Left renal cortex interstitium (tissue), 4 donors: ENCODE measurements at regions not wholly inside any gene's neighbourhood (a gene's known extent, or its start where the extent isn't known, plus 50 kb on each side); places are given as distances from the start of the nearest gene placed in this dataset.
"Not testable (repeated sequence)": the region's sequence is repeated elsewhere in the genome, so short reads cannot be mapped to it uniquely, and the experiment has no call there.

Experiments
- DNase-seq, 4 donors: peaks; one replicate each; pipeline ENCODE4 v3.0.0-alpha.2; 2013; ENCODE audit warnings: low read depth in 4 of 4, low spot score in 2 of 4, missing footprints in 1 of 4

GRCh38 chr16:59331708-59332107, 597.6 kb upstream of the GOT2 start:
- not testable (repeated sequence) for DNase-seq

GRCh38 chr16:59330019-59330670, 596.0 kb upstream of the GOT2 start:
- no peak for DNase-seq

GRCh38 chr16:59328961-59329360, 594.8 kb upstream of the GOT2 start:
- no peak for DNase-seq

- DNase-seq: no peak
Observed at GRCh38 chr16:59327894-59328293, 593.8 kb upstream of the GOT2 start.

- no peak for DNase-seq
Observed at GRCh38 chr16:59326955-59327354, 592.8 kb upstream of the GOT2 start.

DNA sequence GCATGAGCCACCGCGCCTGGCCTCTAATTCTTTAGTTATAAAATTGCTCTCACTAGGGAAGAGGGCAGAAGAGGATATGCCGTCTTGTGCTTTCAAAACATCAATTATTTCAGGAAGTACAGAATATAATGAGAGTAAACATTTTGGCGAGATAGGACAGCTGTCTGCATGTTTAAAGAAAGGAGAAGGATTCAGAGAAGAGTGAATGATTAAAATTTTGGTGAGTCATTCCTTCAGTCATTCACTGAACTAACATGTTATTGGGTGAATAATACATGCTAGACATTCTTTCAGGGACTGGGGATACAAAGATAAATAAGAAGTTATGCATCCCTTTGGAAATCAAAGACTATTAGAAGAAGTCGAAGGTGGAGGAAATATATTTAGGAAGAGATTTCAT, 590.3 kb upstream of the GOT2 start:
- no peak for DNase-seq

DNA sequence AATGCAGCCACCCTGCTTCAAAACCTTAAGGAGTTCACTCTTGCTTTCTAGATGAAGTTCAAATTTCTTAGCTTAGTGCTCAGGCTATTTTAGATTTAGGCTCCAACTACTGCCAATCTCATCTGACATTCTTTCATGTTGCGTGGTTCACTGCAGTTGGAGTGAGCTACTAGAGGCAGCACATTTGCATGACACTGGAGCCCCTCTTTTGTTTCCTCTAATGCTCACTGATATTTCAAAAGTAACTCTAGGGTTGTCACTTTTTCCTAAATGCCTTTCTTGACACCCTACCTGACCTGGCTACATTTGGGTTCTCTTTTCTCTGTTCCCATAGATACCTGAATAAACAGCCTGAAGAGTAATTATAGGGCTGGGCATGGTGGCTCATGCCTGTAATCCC, 586.5 kb upstream of the GOT2 start:
- DNase-seq: no peak

GRCh38 chr16:59319871-59320270, 585.8 kb upstream of the GOT2 start:
- DNase-seq: no peak

DNA sequence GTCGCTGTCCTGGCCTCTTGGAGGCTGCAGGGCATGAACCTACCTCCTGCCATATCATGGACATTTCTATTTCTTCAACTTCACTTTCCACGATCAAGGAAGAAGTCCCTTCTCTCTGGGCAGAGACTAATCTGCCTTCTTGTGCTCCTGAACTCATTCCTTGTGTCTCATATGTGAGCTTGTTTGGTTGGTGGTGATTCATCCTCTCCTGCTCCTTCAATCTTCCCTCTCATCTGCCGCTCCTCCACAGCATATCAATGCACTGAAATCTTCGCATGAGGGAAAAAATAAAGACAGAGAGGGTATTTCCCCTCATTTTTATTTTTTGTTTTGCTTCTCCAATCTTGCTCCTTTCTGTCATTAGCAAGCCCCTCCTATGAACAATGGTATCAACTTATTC, 571.7 kb upstream of the GOT2 start:
- no peak for DNase-seq

- no peak for DNase-seq
Observed at GRCh38 chr16:59296888-59297287, 562.8 kb upstream of the GOT2 start.

GRCh38 chr16:59295993-59296736, 562.0 kb upstream of the GOT2 start:
- DNase-seq: no peak

DNA sequence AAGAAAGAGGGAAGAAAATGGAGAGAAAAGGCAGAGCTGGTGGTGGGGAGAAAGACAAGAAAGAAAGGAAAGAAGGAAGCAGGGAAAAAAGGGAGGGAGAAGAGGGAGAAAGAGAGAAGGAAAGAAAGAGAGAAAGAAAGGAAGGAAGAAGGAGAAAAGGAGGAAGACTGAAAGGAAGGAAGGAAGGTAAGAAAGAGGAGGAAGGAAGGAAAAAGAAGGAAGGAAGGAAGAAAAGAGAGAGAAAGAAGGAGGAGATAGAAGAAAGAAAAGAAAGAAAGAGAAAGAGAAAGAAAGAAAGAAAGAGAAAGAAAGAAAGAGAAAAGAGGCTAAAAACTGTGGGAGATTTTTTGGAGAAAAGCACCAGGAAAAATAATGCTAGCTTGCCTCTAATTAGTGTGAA, 561.4 kb upstream of the GOT2 start:
- DNase-seq: no peak

GRCh38 chr16:59290718-59291117, 556.6 kb upstream of the GOT2 start:
- DNase-seq: no peak

GRCh38 chr16:59289151-59289550, 555.0 kb upstream of the GOT2 start:
- DNase-seq: no peak

DNA sequence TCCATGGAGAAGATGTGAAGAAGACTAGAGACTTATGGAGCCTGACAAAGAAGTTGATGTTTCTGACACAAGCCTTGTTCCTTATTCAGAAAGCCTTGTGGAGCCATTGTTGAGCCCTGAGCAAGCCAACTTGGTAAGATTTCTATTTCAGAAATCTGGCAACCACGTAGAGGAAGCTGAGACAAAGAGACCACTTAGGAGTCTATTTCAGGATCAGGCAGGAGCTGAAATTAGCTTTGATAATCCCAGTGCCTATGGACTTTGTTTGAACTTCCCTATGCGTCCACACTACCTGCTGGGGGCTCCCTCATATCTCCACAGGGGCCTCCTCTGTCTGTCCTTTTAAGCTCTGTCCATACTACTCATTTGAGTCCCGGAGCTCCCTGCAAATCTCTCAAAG, 540.0 kb upstream of the GOT2 start:
- DNase-seq: no peak

DNA sequence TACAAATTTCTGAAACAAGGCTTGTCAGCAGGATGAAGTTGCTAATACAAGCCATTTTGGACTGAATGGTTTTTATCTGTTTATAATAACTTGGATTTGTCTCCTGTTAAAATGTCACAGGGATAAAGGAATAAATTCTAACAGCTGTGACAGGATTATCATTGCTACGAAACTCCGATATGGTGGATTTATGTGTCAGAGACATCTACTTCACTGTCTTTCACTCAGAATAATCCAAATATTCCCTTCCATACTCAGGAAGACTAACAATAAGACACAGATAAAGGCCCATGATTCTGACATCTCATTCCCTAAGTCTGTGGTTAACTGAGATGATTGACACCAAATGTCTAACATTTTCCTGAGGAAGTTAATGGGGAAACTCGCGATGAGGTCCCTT, 529.8 kb upstream of the GOT2 start:
- DNase-seq: no peak

- DNase-seq: no peak
Observed at GRCh38 chr16:59260892-59261291, 526.8 kb upstream of the GOT2 start.

- no peak for DNase-seq
Observed at GRCh38 chr16:59259950-59260319, 525.8 kb upstream of the GOT2 start.

- no peak for DNase-seq
Observed at GRCh38 chr16:59259074-59259949, 525.2 kb upstream of the GOT2 start.

GRCh38 chr16:59252317-59252716, 518.2 kb upstream of the GOT2 start:
- no peak for DNase-seq

DNA sequence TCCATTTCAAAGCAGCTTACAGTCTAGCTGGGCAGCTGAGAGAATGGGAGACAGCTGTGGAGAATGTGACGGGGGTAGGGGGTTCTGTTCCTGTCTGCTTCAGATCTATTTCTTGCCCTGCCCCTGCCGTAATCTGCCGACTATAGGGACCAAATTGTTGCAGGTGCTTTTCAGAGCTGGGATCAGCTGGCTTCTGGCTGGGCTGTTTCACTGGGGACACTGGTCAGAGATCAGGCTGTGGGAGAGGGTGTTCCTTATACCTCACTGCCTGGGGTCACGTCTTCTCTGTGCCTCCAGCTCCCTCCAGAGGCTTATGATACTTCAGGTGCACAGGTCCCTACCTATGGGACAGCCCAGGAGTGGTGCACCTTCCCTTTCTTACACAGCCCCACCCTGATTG, 514.9 kb upstream of the GOT2 start:
- DNase-seq: no peak

- DNase-seq: no peak
Observed at GRCh38 chr16:59242556-59242955, 508.4 kb upstream of the GOT2 start.
